Stimulated activated CD8-positive, alpha-beta memory T cell treated with anti-CD3 and anti-CD28 coated beads, Interleukin-12 subunit alpha, Interleukin-12 subunit beta, amount 100 ng/mL, for 24 hours (primary cell): ENCODE measurements at regions not wholly inside any gene's neighbourhood (a gene's known extent, or its start where the extent isn't known, plus 50 kb on each side); places are given as distances from the start of the nearest gene placed in this dataset.

Source experiments
- DNase-seq: peaks from one replicate; pipeline ENCODE4 v3.0.0-alpha.2; 2020; ENCODE audit errors: extremely low read depth

DNA sequence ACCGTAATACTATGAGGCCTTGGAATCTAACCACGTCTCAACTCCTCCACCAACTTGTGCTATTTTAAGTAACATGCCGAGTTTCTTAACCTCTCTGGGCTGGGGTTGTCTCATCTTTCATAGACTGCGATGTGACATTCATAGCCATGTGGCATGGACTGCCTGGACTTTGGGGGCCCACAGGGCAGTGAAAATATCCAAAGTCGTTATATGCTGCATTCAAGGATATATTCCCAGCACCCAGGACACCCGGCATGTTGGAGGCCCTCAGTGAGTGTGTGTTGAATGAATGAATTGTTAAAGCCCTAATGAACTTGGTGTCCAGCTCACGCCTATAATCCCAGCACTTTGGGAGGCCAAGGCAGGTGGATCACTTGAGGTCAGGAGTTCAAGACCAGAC, 203.1 kb downstream of the CBLN1 start:
- no peak for DNase-seq

DNA sequence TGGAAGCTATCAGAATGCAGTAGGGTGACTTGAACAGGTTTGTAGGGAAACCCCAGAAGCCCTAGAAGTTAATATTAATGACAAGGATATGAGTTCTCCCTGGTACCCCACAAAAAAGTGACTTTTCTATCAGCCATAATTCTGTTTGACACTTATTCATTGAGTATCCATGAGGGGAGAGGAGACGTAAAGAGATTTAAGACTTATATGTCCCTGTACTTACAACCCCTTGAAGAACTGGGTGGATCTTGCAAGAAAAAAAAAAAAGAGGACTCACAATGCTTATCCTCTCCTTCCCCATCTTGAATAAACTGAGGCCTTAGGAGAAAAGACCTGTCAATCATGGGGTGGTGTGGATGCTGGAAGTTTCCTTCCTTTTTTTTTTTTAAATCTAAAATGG, 203.5 kb downstream of the CBLN1 start:
- no peak for DNase-seq

DNA sequence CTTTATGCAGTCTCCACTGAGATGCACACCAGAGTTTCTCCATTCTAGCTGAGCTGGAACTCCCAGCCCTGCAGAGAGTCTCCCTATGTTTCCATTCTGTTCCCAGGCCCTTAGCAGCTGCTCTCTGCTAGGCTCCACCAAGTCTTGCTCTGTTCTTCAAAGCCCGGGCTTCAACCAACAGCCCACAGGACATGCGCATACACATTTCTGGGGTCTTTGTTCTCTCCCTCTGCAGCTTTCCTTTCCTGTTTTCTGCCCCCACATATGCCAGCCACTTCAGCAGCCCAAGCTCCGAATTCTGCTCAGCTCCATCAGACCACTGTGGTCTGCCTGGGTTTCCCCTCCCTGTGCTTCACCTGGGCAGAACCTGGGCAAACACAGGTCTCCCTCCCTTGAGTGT, 205.9 kb downstream of the CBLN1 start:
- no peak for DNase-seq

DNA sequence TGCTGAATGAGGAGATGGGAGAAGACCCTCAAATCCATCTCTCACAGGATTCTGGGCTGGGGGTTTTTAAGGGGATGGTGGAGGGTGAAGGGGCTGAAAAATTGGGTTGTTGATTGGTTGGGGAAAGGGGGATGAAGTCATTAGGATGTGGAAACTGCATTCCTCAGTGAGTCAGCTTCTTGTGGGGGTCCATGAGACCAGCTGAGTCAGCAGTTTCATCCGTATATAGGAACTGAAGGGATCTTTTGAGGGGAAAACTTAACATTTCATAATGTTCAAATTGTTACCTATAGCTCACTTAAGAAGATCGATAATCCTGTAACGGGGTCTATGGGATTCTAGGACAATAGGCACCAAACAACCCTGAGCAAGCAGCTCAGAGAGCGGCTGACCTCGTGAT, 213.4 kb downstream of the CBLN1 start:
- no peak for DNase-seq

DNA sequence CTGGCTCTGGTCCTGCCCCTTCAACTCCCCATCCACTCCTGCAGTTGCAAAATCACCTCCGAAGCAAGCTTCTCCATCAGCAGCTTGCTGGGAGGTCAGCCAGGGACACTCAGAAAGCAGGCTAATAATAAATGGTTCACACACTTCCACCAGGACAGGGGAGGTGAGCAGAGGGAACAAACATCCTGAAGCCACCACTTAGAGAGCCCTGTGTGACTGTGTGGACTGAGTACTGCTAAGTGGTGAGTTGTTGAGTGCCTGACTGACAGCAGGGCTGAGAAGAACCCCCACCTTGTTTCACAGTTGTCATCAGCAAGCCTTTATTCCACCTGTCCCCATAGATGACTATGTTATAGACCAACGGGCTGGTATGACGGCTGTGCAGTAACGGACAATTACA, 213.9 kb downstream of the CBLN1 start:
- no peak for DNase-seq

DNA sequence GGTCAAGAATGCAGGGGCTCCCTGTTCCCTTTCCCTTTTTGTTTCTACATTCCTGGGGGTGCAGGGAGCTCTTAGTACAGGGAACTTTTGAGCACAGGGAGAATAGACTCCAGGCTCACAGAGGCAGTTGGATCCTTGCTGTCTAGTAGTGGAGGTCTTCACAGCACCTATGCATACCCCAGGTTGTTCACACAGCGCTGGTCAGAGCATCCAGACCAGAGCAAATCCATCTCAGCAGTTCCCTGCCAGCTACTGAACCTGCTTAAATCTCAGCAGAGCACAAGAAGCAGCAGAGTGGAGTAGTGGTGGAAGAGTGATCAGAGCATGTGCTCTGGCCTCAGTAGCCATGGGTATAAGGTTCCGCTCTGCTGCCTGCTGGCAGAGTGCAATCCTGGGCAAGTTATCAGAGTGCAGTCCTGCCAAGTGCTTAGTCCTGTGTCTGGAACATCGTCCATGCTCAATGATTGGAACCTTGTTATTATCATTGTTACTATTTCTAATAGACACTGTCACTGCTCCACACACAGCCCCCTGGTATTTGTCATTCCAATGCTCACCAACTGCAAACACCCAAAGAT, 220.4 kb downstream of the CBLN1 start:
- no peak for DNase-seq

DNA sequence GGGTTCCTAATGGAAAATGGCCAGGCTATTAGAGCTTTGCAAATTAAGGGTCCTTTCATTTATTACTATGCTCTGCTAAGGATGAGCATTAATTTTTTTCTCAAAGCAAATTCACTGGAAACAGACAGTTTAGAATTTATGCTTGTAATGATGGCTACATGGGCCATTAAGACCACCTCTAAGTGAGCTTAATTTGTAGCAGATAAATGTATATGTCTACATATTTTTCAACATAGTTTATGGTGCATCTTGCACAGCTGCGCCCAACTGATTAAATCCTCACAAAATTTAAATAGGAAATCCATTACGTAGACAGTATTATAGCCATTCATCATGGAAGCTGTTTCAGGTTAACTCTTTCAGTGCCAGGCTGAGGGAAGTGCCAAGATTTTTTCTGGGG, 220.9 kb downstream of the CBLN1 start:
- DNase-seq, result no peak

DNA sequence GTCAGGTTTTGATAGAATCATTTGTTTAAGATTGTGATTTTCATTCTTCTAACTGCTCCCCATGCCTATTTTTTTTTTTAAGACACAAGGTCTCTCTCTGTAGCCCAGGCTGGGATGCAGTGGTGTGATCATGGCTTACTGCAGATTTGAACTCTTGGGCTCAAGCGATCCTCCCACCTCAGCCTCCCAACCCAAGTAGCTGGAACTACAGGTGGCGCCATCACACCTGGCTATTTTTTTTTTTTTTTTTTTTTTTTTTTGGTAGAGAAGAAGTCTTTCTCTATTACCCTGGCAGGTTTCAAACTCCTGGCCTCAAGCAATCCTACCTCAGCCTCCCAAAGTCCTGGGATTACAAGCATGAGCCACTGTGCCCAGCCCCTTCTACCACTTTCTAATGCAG, 223.3 kb downstream of the CBLN1 start:
- DNase-seq, result no peak

DNA sequence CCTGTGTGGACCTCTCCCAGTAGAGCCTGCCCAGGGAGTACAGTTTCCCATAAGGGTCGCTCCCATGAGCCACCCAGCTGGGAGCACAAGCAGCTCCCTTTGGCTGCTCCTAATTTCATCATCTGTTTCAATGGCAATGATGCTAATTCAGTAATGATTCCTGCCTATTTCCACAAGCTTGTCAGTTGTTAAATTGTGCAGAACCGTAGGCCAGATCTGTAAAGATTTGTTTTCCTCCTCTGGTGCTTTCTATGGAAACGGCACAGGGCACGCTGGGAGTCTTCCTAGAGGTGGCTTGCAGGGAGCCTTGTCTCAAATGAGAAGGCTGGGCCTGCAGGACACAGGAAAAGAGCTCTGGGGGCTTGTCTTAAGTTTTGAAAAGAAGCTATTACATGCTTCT, 223.7 kb downstream of the CBLN1 start:
- no peak for DNase-seq

DNA sequence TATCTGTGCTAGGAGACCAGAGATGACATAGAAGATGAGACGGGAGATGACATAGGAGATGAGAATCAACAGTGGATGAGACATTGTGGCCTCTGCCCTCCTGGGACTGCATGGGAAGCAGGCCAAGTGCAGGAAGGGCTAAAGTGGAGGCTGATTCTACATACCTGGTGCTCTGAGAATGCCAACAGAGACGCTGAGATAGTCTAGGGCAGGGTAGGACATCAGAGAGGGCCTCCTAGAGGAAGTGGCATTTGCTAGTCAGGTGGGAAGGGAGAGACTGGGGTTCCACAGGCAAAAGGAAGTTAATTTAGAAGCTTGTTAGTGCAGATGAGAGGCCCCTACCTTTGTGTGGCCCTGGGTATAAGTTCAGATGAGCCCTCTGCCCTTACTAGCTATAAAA, 224.2 kb downstream of the CBLN1 start:
- DNase-seq, result no peak

DNA sequence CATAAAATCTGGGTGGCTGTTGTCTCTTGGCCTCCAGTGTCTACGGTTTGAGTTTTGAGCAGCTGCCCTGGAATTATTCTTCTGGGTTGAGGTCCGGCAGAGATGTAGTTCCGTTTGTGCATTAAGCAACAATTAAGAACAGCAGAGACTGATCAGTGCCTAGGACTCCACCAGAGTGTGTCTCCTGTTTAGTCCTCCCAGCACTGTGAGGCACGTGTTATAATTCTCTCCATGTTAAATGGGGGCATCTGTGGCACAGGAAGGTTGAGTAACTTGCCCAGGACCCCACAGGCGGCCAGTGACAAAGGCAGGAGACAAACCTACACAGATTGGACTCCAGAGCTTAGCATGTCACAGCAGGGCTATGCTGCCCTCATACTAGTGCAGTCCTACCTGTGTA, 225.1 kb downstream of the CBLN1 start:
- no peak for DNase-seq

DNA sequence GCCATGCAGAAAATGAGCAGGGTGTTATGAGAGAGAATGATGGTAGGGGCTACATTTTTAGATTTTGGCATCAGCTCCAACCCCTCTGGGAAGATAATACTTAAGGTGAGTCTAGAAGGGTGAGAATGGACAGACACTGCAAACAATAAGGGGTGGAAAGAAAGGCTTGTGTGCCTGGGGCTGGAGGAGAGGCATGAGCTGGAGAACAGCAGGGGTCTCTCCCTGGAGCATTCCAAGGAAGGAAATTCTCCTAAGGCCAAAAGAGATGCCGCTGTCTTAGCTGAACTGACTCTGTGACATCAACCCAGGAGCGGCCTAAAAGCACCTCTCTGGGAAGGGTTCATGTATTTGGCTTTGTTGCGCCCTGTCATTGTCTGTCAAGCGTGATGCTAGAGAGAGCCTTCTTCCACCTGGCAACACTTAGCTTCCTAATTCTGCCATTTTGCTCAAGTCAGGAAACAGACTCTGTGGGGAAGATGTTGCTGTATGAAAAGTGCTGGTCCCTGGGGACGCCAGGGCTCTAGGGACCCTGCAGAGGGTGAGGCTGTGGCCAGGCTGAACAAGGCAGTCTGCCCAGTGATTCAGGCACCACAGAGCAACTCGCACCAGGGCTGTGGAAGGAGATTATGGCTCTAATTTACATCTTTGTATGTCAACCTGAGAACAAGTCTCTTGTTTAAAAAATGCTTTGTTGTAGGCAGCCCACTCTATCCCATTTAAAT, 225.7 kb downstream of the CBLN1 start:
- no peak for DNase-seq

DNA sequence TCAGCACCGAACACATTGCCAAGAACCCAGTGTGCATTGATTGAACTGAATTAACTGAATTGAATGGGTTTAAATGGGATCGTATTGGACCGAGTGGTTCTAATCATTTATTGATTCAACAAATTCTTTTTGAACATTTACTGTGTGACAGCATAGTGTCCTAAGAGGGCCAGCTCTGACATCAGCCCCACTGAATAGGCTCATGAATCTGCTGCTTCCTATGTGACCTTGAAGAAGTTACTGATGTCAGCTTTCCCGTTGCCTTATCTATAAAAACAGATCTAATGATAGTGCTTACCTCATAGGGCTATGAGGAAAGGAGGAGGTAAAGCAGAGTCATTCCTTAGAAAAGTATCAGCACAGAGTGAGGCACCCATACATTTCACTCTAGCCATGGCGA, 226.3 kb downstream of the CBLN1 start:
- no peak for DNase-seq

DNA sequence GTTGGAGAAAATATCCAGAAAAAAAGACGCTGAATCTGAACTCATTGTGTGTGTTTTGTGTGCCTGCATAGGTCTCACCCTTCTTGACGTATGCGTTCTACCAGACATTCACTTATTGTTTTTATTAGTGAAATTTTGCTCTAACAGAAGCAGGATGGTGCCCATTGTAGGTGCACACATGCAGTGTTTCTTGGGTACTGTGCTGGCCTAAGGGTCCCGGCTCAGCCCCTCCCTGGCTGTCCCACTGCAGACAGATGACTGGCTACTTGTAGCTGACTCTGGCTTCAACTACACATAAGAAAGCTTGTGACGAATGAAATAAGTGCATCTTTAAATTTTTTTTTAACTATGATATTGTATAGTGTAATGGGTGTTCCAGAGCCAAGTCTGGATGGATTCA, 227.0 kb downstream of the CBLN1 start:
- no peak for DNase-seq

DNA sequence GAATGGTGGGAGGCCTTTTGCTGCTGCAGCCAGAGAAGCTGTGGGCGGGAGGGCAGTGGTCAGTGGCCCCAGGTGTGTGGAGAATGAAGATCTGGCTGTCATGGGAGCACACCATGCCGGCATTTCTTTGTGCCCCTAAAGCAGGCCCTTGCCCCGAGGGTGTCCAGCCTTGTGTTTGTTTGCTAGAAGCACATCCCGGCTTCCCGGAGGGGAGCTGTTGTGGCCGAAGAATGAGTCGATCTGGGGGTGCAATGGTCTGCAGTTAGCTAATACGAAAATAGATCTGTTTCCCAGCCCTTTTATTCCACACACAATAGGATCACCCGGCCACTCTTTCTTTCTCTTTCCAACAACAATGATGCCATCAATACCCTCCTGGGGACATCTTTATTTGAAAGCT, 228.8 kb downstream of the CBLN1 start:
- no peak for DNase-seq

DNA sequence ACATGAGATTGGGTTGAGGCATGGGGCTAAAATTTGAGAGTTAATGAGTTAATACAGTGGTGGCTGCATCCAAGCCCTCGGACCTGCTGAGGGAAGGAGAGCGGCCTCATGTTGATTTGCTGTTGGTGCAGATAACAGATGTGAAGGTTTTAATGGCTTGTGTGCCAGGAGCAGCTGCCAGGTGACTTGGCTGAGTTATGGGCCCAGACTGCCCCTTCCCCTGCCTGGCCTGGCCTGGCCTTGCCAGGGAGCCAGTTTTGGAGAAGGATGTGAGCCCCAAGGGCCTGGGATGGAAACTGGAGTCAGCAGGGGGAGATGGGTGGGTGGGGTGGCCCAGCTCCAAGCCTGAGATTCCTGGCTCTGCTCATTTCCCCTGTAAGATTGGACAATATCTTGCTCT, 230.1 kb downstream of the CBLN1 start:
- DNase-seq, result no peak

DNA sequence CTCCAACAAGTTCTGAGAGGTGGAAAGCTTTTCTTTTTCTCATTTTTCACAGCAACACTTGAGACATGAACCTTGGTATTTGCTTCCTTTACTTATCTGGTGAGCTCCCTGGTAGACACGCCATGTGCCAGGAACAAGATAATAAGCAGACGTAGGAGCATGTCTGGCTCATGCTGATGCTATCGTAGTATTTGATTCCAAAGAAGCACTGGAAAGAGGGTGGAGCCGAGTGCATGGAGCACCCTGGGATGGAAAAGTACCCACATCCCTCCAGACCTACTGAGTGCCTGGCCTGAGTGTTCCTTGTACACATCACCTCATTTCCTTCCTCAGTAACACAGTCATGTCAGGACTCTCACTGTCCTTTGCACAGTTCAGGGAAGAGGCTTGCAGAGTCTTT, 231.0 kb downstream of the CBLN1 start:
- no peak for DNase-seq

DNA sequence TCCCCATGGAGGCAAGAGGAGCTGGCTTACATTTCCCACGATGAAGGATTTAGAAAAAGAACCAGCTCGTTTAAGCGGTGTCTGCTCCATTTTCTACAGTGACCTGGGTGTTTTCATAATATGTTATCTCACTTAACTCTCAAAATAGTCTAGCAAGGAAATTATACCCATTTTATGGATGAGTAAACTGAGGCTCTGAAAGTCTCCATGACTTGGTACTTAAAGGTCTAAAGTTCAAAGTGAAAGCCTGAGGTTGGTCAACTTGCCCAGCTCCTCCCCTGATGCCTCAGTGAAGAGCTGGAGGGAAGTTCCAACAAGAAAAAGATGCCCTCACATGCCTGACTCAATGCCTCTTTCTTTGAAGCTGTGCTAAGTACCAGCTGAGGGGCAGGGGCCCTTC, 232.0 kb downstream of the CBLN1 start:
- DNase-seq, result no peak

DNA sequence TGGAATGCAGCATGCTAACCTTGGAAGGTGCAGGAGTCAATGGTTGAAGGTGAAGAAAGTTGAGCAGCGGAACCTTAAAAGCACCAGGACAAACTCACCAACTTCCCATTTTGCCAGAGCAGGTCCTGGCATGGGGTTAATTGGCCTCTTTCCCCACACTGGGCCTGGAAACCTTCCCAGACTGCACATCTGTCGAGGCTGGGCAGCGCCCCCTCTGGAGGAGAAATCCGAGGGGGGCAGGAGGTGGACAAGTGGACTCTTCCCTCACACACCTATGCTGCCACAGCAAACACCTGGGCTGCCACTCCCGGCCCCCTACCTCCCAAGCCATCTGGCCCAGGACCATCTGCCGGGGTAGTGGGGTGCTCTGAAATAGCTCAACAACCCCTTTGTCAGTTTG, 232.4 kb downstream of the CBLN1 start:
- DNase-seq, result no peak

DNA sequence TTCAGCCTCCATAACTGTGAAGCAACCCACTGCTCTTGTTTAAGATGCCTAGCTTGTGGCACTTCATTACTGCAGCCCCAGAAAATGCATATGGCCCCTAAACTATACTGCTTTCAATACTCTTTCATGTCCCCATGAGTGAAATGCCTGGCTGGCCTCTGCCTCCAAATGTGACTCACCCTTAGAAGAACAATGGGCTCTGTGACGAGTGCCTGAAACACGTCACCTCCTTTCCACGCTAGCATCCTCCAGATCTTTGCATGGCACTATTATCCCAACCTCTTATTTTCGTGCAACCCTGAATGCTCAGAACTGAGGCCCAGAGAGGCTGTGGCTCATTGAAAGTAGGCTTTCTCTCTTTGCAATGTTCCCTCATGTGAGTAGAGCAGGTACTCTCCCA, 233.1 kb downstream of the CBLN1 start:
- DNase-seq, result no peak

DNA sequence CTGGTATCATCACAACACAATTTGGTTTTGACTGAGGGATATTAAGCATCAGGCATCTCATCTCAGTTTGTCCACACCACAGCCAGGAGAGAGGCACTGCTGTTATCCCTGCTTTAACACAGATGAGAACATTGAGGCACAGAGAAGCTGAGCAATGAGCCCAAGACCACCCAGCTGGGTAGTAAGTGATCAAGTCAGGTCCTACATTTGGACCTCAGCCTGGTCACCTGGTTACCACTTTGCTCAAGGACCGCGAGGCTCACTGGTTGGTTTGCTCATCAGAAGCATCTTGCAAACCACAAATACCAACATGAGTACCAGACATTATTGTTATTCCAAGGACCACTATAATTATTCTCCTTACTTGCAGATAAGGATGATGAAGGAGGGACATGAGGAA, 245.5 kb downstream of the CBLN1 start:
- no peak for DNase-seq

DNA sequence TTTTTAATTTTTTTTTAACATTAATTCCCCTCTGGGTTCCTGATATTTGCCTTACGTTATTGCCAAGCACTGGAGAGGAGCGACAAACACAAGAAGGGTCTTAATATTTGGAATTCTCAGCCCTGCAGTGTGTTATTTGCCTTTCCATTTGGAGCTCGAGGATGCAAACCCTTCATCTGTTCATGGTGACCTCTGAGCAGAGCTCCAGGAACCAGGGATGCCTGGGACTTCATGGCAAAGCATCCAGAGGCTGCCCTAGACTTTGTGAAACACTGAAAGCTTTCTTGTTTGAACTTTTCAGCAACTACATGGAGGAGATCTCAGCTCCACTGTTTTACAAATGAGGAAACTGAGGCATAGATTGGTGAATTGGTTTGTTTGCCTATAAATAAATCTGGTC, 254.2 kb downstream of the CBLN1 start:
- DNase-seq, result no peak

DNA sequence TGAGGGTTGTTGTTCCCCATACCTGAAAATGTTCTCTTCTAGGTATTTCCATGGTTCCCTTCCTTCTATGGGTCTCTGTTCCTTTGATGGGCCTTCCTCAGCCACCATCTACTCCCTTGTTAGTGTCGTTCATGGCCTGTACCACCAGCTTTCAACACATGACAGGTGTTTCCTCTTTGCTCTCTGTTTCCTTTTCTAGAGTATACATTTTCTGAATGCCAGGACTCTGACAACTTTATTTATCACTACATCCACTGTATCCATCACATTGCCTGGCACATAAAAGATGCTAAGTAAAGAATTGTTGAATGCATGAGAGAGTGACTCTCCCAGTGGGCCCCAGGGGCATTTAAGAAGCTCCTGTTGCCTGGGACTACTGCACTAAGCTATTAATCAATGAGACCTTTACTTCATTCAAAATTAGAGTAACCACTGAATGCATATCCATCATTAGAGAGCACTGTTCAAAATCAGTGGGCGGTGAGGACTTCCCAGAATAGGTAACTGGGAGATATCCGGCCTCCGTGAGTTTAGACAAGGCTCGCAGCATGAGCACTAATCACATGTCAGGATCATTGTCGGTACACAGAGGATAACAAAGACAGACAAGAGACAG, 255.0 kb downstream of the CBLN1 start:
- DNase-seq, result no peak

DNA sequence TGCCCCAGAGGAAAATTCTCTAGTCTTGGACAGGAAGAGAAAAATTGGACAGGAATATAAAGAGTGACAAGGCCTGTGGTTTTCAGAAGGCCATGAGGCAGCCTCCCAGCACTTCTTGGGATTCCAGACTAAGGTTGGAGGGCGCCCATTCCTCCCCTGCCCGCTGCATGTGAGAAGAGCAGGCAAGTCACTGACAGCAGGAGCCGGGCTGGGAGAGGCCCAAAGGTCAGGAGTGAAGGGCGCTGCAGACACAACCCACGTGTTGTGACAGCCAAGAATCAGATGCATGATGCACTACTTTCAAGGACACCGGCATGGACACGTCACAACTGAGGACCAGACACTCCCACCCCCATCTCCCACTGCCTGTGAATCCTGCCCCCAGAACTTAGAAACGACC, 256.7 kb downstream of the CBLN1 start:
- no peak for DNase-seq
